Calu3 (cell line): ENCODE measurements at regions not wholly inside any gene's neighbourhood (a gene's known extent, or its start where the extent isn't known, plus 50 kb on each side); places are given as distances from the start of the nearest gene placed in this dataset.

Source experiments
- BruUV-seq: library from RNA; stranded (reverse); fragments of 400-500 nt; replicated peaks from 2 replicates; lab custom pipeline; 2021; lab: Mats Ljungman, UMichigan
- CTCF ChIA-PET: fragments of 300-600 bp; sonication (Branson Sonifier 250); formaldehyde crosslinking; loops from one replicate; lab custom pipeline; 2022; ENCODE audit warnings: antibody characterized with exemption; lab: Charles Lee
- DNase-seq: peaks from one replicate; pipeline ENCODE4 v3.0.0; 2022
- H3K27ac Mint-ChIP-seq: one replicate; pipeline ENCODE4 v1.8.0; 2022; ENCODE audit warnings: mixed read lengths; ENCODE audit not compliant: unreplicated experiment
- H3K27me3 Mint-ChIP-seq: one replicate; pipeline ENCODE4 v1.8.0; 2022; ENCODE audit warnings: mixed read lengths; ENCODE audit not compliant: unreplicated experiment
- H3K36me3 Mint-ChIP-seq: one replicate; pipeline ENCODE4 v1.8.0; 2022; ENCODE audit warnings: mild to moderate bottlenecking, moderate library complexity, mixed read lengths; ENCODE audit not compliant: insufficient read depth, unreplicated experiment
- H3K4me1 Mint-ChIP-seq: one replicate; pipeline ENCODE4 v1.8.0; 2022; ENCODE audit warnings: mild to moderate bottlenecking, low read depth, mixed read lengths; ENCODE audit not compliant: unreplicated experiment
- H3K4me3 Mint-ChIP-seq: one replicate; pipeline ENCODE4 v1.8.0; 2022; ENCODE audit warnings: mild to moderate bottlenecking, low read depth, moderate library complexity, mixed read lengths; ENCODE audit not compliant: unreplicated experiment
- H3K9me3 Mint-ChIP-seq: one replicate; pipeline ENCODE4 v1.8.0; 2022; ENCODE audit warnings: low read depth, mixed read lengths; ENCODE audit not compliant: unreplicated experiment
- intact Hi-C: fragments of 100-400 bp; cut with micrococcal nuclease; formaldehyde crosslinking; loops from one replicate; pipeline ENCODE4 v1.10.0; 2022; ENCODE audit not compliant: unreplicated experiment
- TF ChIP-seq, protein P1 (sequence below): fragments of 200-600 bp; IDR thresholded peaks from one replicate; pipeline ENCODE4 v1.8.0; 2022; ENCODE audit warnings: antibody characterized with exemption; ENCODE audit not compliant: unreplicated experiment

DNA sequence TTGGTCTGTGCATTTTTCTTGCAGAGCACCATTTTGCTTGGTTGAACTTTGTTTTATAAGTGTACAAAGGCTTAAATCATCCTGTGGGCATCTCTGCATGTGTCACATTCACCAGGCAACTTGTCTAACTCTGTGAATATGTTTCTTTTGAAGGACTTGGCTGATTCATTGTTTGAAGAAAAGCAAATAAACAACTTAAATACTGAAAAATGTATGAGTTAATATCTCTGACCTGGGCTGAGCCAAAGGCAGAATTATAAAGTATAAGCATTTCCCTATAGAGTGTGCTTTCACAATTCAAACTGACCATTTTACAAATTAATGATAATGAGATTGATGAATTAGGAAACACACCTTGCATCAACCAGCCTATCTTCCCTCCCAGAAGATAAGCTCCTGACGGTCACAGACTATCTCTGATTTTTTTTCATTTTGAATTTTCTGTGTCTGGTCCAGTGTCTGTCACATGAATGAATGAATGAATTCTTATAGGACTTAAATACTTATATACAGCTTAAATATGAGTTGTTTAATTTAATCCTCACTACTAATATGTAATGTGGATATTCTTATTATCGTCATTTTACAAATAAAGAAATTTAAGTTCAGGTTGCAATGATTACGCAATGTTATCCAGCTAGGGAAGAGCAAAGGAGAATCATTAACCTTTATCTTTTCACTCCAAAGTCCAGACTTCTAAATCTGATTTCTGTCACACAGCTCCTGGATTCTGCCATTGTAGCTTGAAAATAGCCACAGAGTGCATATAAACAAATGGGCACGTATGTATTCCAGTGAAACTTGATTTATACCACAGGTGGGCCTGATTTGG is 182.0 kb upstream of the PHYHIPL start:
- no peak for DNase-seq
- BruUV-seq: no TSS peak
- Mint-ChIP-seq H3K36me3 (no peaks in the 10 kb centered on the region), H3K9me3 (peaks cover 3% of the 10 kb centered on the region), H3K4me3 (no peak overlapping the region), H3K27me3 (peaks cover 28% of the 10 kb centered on the region), H3K4me1 (no peaks in the 10 kb centered on the region), H3K27ac (no peak overlapping the region)
- CTCF ChIA-PET: interaction anchor here (0.6 kb wide), 2 partner anchors 199 to 576 kb away, joined by 3 read pairs; no protein-coding TSS in a partner anchor
- intact Hi-C loops: no loop called here
- TF ChIP-seq, protein P1, sequence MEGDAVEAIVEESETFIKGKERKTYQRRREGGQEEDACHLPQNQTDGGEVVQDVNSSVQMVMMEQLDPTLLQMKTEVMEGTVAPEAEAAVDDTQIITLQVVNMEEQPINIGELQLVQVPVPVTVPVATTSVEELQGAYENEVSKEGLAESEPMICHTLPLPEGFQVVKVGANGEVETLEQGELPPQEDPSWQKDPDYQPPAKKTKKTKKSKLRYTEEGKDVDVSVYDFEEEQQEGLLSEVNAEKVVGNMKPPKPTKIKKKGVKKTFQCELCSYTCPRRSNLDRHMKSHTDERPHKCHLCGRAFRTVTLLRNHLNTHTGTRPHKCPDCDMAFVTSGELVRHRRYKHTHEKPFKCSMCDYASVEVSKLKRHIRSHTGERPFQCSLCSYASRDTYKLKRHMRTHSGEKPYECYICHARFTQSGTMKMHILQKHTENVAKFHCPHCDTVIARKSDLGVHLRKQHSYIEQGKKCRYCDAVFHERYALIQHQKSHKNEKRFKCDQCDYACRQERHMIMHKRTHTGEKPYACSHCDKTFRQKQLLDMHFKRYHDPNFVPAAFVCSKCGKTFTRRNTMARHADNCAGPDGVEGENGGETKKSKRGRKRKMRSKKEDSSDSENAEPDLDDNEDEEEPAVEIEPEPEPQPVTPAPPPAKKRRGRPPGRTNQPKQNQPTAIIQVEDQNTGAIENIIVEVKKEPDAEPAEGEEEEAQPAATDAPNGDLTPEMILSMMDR: no peak

DNA sequence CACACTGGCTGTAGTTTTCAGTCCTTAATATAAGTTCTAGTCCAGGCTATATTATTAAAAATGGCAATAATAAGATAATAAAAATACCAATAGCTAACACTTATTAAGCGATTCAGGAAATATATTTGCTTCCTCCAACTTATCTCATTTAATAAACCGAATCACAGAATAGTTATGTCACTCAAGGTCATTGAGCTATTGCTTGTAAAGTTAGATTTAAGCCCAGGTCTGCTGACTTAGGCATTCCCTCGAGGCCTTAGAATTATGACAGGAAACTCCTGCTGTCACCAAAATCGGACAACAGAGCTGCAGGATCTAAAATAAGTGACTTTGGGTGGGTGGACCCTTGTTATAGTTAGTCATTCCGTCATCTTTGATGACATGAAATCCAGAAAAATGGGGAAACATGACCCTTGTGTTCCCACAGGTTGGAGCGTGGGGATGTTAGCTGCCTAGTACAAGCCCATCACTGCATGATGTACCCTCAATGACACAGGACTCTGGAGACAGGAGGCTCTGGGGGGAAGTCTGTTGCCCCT is 181.3 kb upstream of the PHYHIPL start:
- intact Hi-C loops: no loop called here
- no peaks in the 10 kb centered on the region for H3K36me3 Mint-ChIP-seq
- no peak overlapping the region for H3K27ac Mint-ChIP-seq
- TF ChIP-seq, protein P1: no peak
- no TSS peak for BruUV-seq
- CTCF ChIA-PET: interaction anchor here (0.6 kb wide), 2 partner anchors 199 to 576 kb away, joined by 3 read pairs; no protein-coding TSS in a partner anchor
- DNase-seq: no peak
- no peaks in the 10 kb centered on the region for H3K9me3 Mint-ChIP-seq
- no peaks in the 10 kb centered on the region for H3K4me1 Mint-ChIP-seq
- no peak overlapping the region for H3K4me3 Mint-ChIP-seq
- H3K27me3 Mint-ChIP-seq: peaks cover 24% of the 10 kb centered on the region

DNA sequence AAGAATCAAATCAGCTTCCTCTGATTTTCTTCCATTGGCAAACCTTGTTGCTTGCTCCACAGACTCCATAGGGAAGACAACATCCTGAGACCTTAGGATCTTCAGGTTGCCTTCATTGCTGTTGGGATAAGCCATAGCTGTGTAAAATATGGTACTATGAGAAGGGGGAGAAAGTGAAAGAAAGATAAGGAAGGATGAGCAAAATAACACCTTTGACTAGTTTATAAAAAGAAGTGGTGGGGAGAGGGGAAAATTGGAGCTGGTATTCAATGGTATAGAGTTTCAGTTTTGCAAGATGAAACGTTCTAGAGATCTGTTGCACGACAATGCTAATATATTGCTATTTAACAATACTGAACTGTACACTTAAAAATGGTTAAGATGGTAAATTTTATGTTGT is 180.4 kb upstream of the PHYHIPL start:
- BruUV-seq: no TSS peak
- Mint-ChIP-seq H3K27ac (no peak overlapping the region), H3K9me3 (no peaks in the 10 kb centered on the region), H3K4me1 (no peaks in the 10 kb centered on the region), H3K27me3 (peaks cover 24% of the 10 kb centered on the region), H3K4me3 (no peak overlapping the region), H3K36me3 (no peaks in the 10 kb centered on the region)
- CTCF ChIA-PET: no interaction called here
- TF ChIP-seq, protein P1: no peak
- intact Hi-C loops: no loop called here
- no peak for DNase-seq

DNA sequence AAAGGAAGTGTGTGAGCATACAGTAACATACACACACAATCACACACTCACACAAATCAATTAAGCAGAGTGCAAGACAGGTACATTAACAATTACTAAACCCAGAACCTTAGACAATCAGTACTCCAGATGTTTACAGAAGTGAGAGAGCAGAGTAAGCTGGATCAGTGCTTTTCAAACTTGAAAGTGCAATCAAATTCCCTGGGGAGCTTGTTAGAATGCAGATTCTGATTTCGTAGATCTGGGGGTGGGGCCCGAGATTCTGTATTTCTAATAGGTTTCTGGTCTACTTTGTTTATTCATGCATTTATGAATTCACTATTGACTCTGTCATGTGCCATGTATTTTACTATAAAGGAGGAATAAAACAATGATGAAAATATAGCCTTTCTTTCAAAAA is 179.6 kb upstream of the PHYHIPL start:
- no peak for DNase-seq
- no TSS peak for BruUV-seq
- Mint-ChIP-seq H3K4me1 (no peaks in the 10 kb centered on the region), H3K4me3 (no peak overlapping the region), H3K9me3 (no peaks in the 10 kb centered on the region), H3K27me3 (peaks cover 24% of the 10 kb centered on the region), H3K27ac (no peak overlapping the region), H3K36me3 (no peaks in the 10 kb centered on the region)
- intact Hi-C loops: no loop called here
- TF ChIP-seq, protein P1: no peak
- CTCF ChIA-PET: no interaction called here
